DOHH2 (cell line): ENCODE measurements at regions not wholly inside any gene's neighbourhood (a gene's known extent, or its start where the extent isn't known, plus 50 kb on each side); places are given as distances from the start of the nearest gene placed in this dataset.

Experiments
- H3F3A ChIP-seq: fragments of 200-600 bp; sonication (generic), shearing (Covaris generic); 2 replicates; pipeline ENCODE4 v1.6.0; 2016; ENCODE audit warnings: antibody characterized with exemption, mild to moderate bottlenecking; ENCODE audit not compliant: control insufficient read depth, insufficient read depth
- H3K27ac ChIP-seq: fragments of 200-600 bp; sonication (generic); 2 replicates; pipeline ENCODE4 v1.5.1; 2014; ENCODE audit warnings: low read depth, mild to moderate bottlenecking, low read length, moderate library complexity
- H3K27me3 ChIP-seq: fragments of 200-600 bp; sonication (generic); 2 replicates; pipeline ENCODE4 v1.6.1; 2014; ENCODE audit warnings: mild to moderate bottlenecking, low read length, mixed read lengths; ENCODE audit not compliant: control insufficient read depth
- H3K36me3 ChIP-seq: fragments of 200-600 bp; sonication (generic); 2 replicates; pipeline ENCODE4 v1.6.1; 2014; ENCODE audit warnings: mild to moderate bottlenecking, low read length, moderate library complexity, mixed read lengths; ENCODE audit not compliant: control insufficient read depth
- H3K4me1 ChIP-seq: fragments of 200-600 bp; sonication (generic); 2 replicates; pipeline ENCODE4 v1.6.1; 2014; ENCODE audit warnings: mild to moderate bottlenecking, low read length, mixed read lengths; ENCODE audit not compliant: control insufficient read depth
- H3K4me2 ChIP-seq: fragments of 200-600 bp; sonication (generic); 2 replicates; pipeline ENCODE4 v1.6.0; 2014; ENCODE audit warnings: mild to moderate bottlenecking, low read length, moderate library complexity
- H3K4me3 ChIP-seq: fragments of 200-600 bp; sonication (generic); 2 replicates; pipeline ENCODE4 v1.5.1; 2014; ENCODE audit warnings: mild to moderate bottlenecking, low read length, mixed read lengths
- H3K79me2 ChIP-seq: fragments of 200-600 bp; sonication (generic); 2 replicates; pipeline ENCODE4 v1.6.1; 2014; ENCODE audit warnings: mild to moderate bottlenecking, low read length, mixed read lengths; ENCODE audit not compliant: control insufficient read depth
- H3K9me2 ChIP-seq: fragments of 200-600 bp; sonication (generic); replicated peaks from 2 replicates; pipeline ENCODE4 v1.6.1; 2014; ENCODE audit warnings: mild to moderate bottlenecking, low read length, mixed read lengths; ENCODE audit not compliant: control insufficient read depth
- H3K9me3 ChIP-seq: fragments of 200-600 bp; sonication (generic); 2 replicates; pipeline ENCODE4 v1.6.1; 2014; ENCODE audit warnings: antibody characterized with exemption, low read length, mixed read lengths; ENCODE audit not compliant: control insufficient read depth, insufficient read depth
- H4K20me1 ChIP-seq: fragments of 200-600 bp; sonication (generic); 2 replicates; pipeline ENCODE4 v1.6.0; 2014; ENCODE audit warnings: low read depth, mild to moderate bottlenecking, antibody characterized with exemption, low read length, moderate library complexity; ENCODE audit not compliant: control insufficient read depth, insufficient read depth
- CTCF ChIP-seq: fragments of 200-600 bp; sonication (generic); IDR thresholded peaks from one replicate; pipeline ENCODE4 v1.5.1; 2014; ENCODE audit warnings: antibody characterized with exemption, mild to moderate bottlenecking, low read depth, low read length; ENCODE audit not compliant: poor library complexity, severe bottlenecking
- EZH2phosphoT487 ChIP-seq: fragments of 200-600 bp; sonication (generic); IDR thresholded peaks from 2 replicates; pipeline ENCODE4 v1.6.1; 2017; ENCODE audit warnings: borderline replicate concordance, mild to moderate bottlenecking, antibody characterized with exemption, low read length, moderate library complexity, mixed read lengths

GRCh38 chrX:139196890-139197289, 333.6 kb upstream of the F9 start:
- no peak overlapping the region for H3K4me2 ChIP-seq
- H3K27me3 ChIP-seq = no peaks in the 10 kb centered on the region
- no peak overlapping the region for H3K4me3 ChIP-seq
- H3K79me2 ChIP-seq = no peaks in the 10 kb centered on the region
- H3K9me3 ChIP-seq = no peaks in the 10 kb centered on the region
- no peaks in the 10 kb centered on the region for H3F3A ChIP-seq
- no peak overlapping the region for H3K27ac ChIP-seq
- H3K36me3 ChIP-seq = no peaks in the 10 kb centered on the region
- no peaks in the 10 kb centered on the region for H4K20me1 ChIP-seq
- no peaks in the 10 kb centered on the region for H3K4me1 ChIP-seq
- H3K9me2 ChIP-seq = no peaks in the 10 kb centered on the region
- TF ChIP-seq CTCF (no peak), EZH2phosphoT487 (no peak)

DNA sequence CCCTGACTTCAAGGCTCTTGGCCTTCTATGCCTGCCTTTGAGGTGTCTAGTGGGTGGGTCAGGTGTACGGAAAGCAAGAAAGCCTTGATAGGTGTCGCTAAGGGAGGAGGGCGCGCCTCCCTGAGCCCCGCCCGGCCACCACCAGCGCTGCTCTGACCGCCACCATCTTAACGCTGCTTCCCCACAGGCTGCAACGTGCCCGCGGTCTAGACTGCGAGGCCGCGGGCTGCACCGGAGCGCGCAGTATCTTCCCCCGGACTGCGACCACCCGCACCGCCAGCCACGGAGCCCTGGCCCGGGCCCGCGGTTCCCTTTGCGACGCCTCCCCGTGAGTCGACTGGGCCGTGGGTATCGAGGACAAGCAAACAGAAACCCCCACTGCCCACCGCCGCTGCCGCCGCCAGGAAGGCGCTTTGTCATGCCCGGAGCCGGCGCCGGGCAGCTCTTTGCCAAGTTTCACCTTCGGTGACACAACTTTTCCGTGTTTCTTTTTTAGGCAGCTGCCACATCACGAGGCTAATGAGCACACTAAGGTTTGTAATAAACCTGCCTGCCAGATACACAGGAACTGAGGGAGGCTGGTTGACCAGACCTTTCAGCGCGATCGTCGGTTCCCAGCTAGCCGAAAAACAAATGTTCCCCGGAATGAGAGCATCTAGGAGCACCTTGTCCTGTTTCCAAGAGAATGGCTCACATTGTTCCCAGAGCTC, 335.8 kb upstream of the F9 start:
- Histone ChIP-seq H3K27me3 (no peaks in the 10 kb centered on the region), H3K36me3 (no peaks in the 10 kb centered on the region), H3K9me2 (no peaks in the 10 kb centered on the region), H3K9me3 (no peaks in the 10 kb centered on the region), H3K27ac (no peak overlapping the region), H4K20me1 (no peaks in the 10 kb centered on the region), H3K4me3 (no peak overlapping the region), H3K4me2 (no peak overlapping the region), H3K4me1 (no peaks in the 10 kb centered on the region), H3K79me2 (no peaks in the 10 kb centered on the region), H3F3A (no peaks in the 10 kb centered on the region)
- TF ChIP-seq CTCF (no peak), EZH2phosphoT487 (no peak)

DNA sequence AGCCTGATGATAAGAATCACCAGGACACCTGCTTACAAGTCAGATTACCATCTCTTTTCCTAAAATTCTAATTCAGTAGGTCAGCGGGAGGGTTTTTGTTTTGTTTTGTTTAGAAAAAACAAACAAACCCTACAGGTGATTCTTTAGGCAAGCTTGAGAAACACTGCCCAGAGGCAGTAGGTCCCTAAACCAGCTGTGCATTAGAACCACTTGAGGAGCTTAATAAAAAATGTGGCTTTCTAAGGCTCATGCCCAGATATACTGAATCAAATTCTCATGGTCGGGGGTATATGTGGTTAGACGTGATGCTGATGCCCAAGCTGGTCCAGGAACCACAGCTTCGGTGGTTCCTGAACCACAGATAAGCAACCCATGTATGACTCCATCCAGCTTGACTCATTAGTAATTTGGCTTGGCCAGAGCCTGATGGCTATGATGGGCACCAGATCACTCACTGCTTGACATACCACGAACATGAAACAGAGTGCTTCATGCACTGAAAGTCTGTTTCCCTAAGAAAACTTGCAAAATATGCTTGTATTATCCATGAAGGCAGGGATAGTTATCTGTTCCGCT, 338.1 kb upstream of the F9 start:
- no peak overlapping the region for H3K4me3 ChIP-seq
- no peaks in the 10 kb centered on the region for H4K20me1 ChIP-seq
- H3K9me3 ChIP-seq = no peaks in the 10 kb centered on the region
- TF ChIP-seq EZH2phosphoT487 = no peak
- TF ChIP-seq CTCF = no peak
- H3K27ac ChIP-seq = no peak overlapping the region
- no peaks in the 10 kb centered on the region for H3K9me2 ChIP-seq
- H3K79me2 ChIP-seq = no peaks in the 10 kb centered on the region
- H3K4me1 ChIP-seq = no peaks in the 10 kb centered on the region
- H3K4me2 ChIP-seq = no peak overlapping the region
- H3K27me3 ChIP-seq = no peaks in the 10 kb centered on the region
- no peaks in the 10 kb centered on the region for H3K36me3 ChIP-seq
- H3F3A ChIP-seq = no peaks in the 10 kb centered on the region
